ENCODE measurements at regions not wholly inside any gene's neighbourhood (a gene's known extent, or its start where the extent isn't known, plus 50 kb on each side); places are given as distances from the start of the nearest gene placed in this dataset.

- Histone ChIP-seq H3K27me3 (replicated peaks; ENCODE audit: control insufficient read depth, insufficient read depth, low read length) (no peaks in the 10 kb centered on the region), H3K4me3 (replicated peaks; ENCODE audit: low read depth, low read length) (no peak overlapping the region), H3K36me3 (ENCODE audit: control insufficient read depth, insufficient read depth, low read length) (no peaks in the 10 kb centered on the region)
- no peak for TF ChIP-seq CTCF (IDR thresholded peaks at IDR 0.05; ENCODE audit: insufficient read depth, low read length, poor library complexity, severe bottlenecking)
- no peak for DNase-seq (ENCODE audit: extremely low read depth, insufficient read length)
Measured at GRCh38 chr16:85196976-85197375, 84.7 kb upstream of the CIBAR2 start.

GRCh38 chr16:85197611-85198566, 85.6 kb upstream of the CIBAR2 start:
- Histone ChIP-seq H3K36me3 (ENCODE audit: control insufficient read depth, insufficient read depth, low read length) (no peaks in the 10 kb centered on the region), H3K27me3 (replicated peaks; ENCODE audit: control insufficient read depth, insufficient read depth, low read length) (no peaks in the 10 kb centered on the region), H3K4me3 (replicated peaks; ENCODE audit: low read depth, low read length) (no peak overlapping the region)
- TF ChIP-seq CTCF (IDR thresholded peaks at IDR 0.05; ENCODE audit: insufficient read depth, low read length, poor library complexity, severe bottlenecking): no peak
- no peak for DNase-seq (ENCODE audit: extremely low read depth, insufficient read length)

GRCh38 chr16:85199069-85199725, 86.9 kb upstream of the CIBAR2 start:
- no peaks in the 10 kb centered on the region for H3K36me3 ChIP-seq (ENCODE audit: control insufficient read depth, insufficient read depth, low read length)
- H3K4me3 ChIP-seq (replicated peaks; ENCODE audit: low read depth, low read length): no peak overlapping the region
- H3K27me3 ChIP-seq (replicated peaks; ENCODE audit: control insufficient read depth, insufficient read depth, low read length): no peaks in the 10 kb centered on the region
- TF ChIP-seq CTCF (IDR thresholded peaks at IDR 0.05; ENCODE audit: insufficient read depth, low read length, poor library complexity, severe bottlenecking): no peak
- no peak for DNase-seq (ENCODE audit: extremely low read depth, insufficient read length)

GRCh38 chr16:85199880-85200279, 87.6 kb upstream of the CIBAR2 start:
- DNase-seq (ENCODE audit: extremely low read depth, insufficient read length): no peak
- no peaks in the 10 kb centered on the region for H3K27me3 ChIP-seq (replicated peaks; ENCODE audit: control insufficient read depth, insufficient read depth, low read length)
- no peak for TF ChIP-seq CTCF (IDR thresholded peaks at IDR 0.05; ENCODE audit: insufficient read depth, low read length, poor library complexity, severe bottlenecking)
- no peaks in the 10 kb centered on the region for H3K36me3 ChIP-seq (ENCODE audit: control insufficient read depth, insufficient read depth, low read length)
- no peak overlapping the region for H3K4me3 ChIP-seq (replicated peaks; ENCODE audit: low read depth, low read length)

- Histone ChIP-seq H3K27me3 (replicated peaks; ENCODE audit: control insufficient read depth, insufficient read depth, low read length) (no peaks in the 10 kb centered on the region), H3K4me3 (replicated peaks; ENCODE audit: low read depth, low read length) (no peak overlapping the region), H3K36me3 (ENCODE audit: control insufficient read depth, insufficient read depth, low read length) (no peaks in the 10 kb centered on the region)
- DNase-seq (ENCODE audit: extremely low read depth, insufficient read length): no peak
- TF ChIP-seq CTCF (IDR thresholded peaks at IDR 0.05; ENCODE audit: insufficient read depth, low read length, poor library complexity, severe bottlenecking): no peak
Measured at GRCh38 chr16:85200471-85201278, 88.4 kb upstream of the CIBAR2 start.
